AG10803 (cell line): ENCODE measurements at regions not wholly inside any gene's neighbourhood (a gene's known extent, or its start where the extent isn't known, plus 50 kb on each side); places are given as distances from the start of the nearest gene placed in this dataset.

ENCODE experiments used
- DNase-seq: peaks from one replicate; pipeline ENCODE4 v3.0.0; 2010; ENCODE audit warnings: low read depth
- H3K4me3 ChIP-seq: 2 replicates; pipeline ENCODE4 v1.5.1; 2011; ENCODE audit warnings: mild to moderate bottlenecking, low read length, control low read depth
- CTCF ChIP-seq: conservative IDR thresholded peaks from 2 replicates; pipeline ENCODE4 v1.5.1; 2011; ENCODE audit warnings: mild to moderate bottlenecking, low read length, control low read depth, inconsistent platforms

DNA sequence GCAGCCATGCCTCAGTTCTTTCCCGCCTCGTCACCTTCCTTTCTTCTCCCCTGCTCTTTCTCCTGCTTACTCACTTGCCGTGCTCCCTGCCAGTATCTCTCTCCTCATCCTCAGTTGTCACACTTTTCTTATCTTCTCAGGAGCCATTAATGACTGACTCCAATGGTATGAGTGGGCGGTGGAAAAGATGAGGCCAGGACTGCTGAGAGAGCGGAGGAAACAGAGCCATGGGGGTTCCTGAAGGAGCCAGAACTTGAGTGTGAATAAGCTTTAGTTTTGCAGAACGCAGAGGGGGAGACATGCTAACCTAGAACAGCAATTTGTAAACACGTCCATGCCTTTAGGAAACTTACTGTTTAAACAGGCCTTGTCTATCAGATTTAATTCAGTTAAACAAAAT, 126.5 kb downstream of the CHIC2 start:
- DNase-seq, result peak; percentile 44

DNA sequence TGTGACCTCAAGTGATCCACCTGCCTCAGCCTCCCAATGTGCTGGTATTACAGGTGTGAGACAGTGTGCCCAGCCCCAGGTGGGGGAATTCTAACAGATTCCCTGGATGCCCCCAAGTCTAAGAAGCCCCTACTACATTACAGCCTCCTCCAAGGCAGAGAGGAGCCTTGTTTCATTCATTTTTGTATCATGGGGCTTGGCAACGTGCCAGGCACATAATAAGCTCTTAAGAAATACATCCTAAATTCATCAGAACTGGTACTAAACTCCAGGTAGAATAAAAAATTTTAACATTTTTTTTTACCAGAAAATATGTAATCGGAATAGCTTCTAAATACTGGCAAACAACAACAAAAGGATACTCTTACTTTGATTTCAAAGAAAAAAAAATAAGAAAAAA, 127.1 kb downstream of the CHIC2 start:
- no peak overlapping the region for H3K4me3 ChIP-seq
- no peak for TF ChIP-seq CTCF
- DNase-seq, result no peak

More for the DNA sequence above, 126.5 kb downstream of the CHIC2 start:
- no peak for TF ChIP-seq CTCF
- no peak overlapping the region for H3K4me3 ChIP-seq

DNA sequence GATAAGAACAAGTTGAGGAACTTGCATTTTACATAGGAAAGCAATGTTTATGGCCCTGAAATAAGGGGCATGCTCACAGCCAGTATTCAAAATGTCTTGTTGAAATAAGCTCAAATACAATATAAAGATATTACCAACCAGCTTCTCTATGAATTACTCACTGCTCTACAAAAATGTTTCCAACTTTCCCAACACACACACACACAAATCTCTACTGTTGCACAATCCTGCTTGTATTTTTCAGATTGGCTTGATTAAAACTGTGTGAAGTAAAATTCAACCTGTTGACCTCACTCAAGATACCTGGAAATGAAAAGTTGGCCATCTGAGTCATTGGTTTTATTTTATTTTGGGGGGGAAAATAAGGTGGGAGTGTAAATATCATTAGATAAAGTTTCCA, 128.6 kb downstream of the CHIC2 start:
- DNase-seq, result peak; percentile 88
- TF ChIP-seq CTCF, result no peak
- H3K4me3 ChIP-seq, result no peak overlapping the region

DNA sequence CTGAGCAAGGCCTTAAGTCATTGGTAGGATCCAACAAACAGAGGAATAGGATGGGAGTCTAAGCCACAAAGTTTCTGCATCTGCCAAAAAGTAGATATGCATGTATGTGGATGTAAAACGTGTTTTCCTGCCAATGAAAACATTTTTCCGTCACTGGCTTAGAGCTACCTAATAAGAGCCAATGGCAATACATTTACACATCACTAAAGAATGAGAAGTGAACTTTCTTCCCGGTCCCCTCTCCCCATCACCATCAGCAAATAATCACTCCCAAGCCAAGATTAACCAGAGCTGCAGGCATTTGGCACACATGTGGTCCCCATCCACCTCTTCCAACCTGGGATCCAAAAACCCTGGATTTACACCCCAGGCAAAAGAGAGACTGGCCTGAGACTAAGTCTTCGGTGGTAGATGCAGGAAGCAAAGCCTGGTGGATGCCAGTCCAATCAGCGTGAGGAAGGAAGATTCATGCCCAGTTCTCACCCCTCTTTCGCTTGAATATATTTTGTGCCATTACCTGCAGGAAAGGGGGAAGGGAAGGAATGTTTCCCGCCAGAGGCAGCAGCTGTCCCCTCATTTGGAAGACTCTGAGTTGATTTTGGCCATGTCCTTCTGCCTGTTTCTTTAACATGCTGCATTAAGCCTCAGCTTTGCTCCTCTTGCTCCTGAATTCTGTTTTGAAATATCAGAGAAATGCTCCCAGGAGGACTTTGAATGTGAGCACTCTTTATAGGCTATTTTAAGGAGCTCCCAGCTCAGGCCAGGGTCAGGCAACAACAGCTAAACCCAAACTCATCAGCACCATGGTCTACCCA, 131.4 kb downstream of the CHIC2 start:
- H3K4me3 ChIP-seq, result no peak overlapping the region
- no peak for TF ChIP-seq CTCF
- DNase-seq, result peak; percentile 94

DNA sequence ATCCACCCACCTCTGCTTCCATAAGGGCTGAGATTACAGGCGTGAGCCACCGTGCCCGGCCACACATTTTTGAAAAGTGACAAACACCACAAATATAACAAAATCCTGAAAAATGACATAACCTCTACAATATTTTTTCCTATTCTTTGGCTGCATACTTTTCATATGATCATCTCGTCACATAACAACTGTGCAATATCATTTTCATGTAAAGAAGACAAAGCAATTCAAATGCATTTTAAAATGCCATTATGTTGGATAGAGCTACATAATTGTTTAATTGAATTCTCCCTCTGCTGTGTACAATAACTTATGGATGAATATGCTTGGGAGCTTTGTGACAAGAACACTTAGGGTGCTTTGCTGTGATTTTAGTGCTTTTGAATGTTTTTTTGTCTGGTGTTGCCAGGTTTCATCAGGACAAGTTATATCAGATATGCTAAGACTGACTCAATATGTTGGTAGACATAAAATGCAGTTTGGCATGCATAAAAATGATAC, 132.9 kb downstream of the CHIC2 start:
- DNase-seq, result no peak
- no peak for TF ChIP-seq CTCF
- no peak overlapping the region for H3K4me3 ChIP-seq

DNA sequence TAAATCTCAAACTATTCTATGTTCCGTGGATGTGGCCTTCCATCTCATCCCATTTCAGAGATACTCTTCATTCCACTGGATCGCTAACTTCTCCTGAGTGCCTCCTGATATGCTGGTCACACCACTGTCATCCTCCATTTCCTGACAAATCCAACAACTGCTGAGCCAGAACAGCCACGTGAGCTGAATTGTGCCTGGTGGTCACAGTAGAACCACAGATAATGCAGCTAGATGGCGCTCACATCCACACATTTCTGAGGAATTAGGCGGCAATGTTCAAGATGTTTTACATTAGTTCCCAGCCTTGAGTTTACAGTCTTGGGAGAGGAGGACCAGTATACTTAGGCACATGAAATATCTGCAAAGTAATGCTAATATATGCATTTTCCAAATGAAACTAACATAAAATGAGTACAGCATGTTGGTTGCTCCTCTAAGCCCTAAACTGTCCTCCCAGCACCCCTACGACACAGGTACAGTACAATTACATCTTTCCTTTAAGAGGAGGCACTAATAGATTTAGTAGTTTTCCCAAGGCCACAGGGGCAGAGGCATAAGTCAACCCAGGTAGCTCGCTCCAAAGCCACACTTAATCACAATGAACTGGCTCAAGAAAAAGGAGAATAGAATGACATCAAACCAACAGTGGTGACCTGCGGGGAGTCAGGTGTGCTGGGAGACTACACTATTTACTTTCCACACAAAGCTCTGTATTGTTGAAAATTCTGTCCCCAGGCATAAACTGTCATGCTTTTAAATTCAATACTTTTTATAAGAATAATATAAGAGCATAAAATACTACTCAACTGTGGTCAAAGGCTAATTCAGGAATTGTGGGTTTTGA, 134.2 kb downstream of the CHIC2 start:
- peak; percentile 82 for TF ChIP-seq CTCF
- DNase-seq, result peak; percentile 90
- H3K4me3 ChIP-seq, result no peak overlapping the region

GRCh38 chr4:53929311-53929710, 135.1 kb downstream of the CHIC2 start:
- DNase-seq, result no peak
- TF ChIP-seq CTCF, result no peak
- no peak overlapping the region for H3K4me3 ChIP-seq
